NB4 (cell line): ENCODE measurements at regions not wholly inside any gene's neighbourhood (a gene's known extent, or its start where the extent isn't known, plus 50 kb on each side); places are given as distances from the start of the nearest gene placed in this dataset.

ENCODE experiments used
- POLR2A ChIP-seq: IDR thresholded peaks from 2 replicates; pipeline ENCODE4 v1.6.1; 2011; ENCODE audit warnings: mild to moderate bottlenecking; ENCODE audit not compliant: insufficient read length; ENCODE audit errors: extremely low read depth
- TF ChIP-seq, protein P1 (sequence below): IDR thresholded peaks from one replicate; pipeline ENCODE4 v1.5.1; 2012; ENCODE audit warnings: low read depth, low read length
- TF ChIP-seq, protein P2 (sequence below): IDR thresholded peaks from 2 replicates; pipeline ENCODE4 v1.6.1; 2011; ENCODE audit warnings: low read depth, low read length

DNA sequence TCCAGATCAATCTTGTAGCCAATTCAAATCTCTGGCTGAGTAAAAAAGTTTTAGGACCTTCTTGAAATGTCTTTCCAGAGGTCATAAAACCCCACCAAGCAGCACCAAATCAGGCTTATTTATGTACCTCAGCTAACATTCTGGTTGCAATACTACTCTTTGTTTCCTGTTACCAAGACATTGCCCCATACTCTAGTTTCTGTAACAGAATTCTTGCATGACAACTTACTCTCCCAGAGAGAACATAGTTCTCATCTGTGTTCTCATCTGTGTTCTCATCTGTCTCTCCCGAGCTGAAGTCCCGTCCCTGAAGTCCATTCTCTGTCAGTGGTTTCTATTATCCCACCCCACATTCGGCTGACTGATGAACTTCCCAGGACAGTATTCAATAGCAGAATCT is 1285.1 kb downstream of the XPNPEP1 start:
- TF ChIP-seq, protein P1, sequence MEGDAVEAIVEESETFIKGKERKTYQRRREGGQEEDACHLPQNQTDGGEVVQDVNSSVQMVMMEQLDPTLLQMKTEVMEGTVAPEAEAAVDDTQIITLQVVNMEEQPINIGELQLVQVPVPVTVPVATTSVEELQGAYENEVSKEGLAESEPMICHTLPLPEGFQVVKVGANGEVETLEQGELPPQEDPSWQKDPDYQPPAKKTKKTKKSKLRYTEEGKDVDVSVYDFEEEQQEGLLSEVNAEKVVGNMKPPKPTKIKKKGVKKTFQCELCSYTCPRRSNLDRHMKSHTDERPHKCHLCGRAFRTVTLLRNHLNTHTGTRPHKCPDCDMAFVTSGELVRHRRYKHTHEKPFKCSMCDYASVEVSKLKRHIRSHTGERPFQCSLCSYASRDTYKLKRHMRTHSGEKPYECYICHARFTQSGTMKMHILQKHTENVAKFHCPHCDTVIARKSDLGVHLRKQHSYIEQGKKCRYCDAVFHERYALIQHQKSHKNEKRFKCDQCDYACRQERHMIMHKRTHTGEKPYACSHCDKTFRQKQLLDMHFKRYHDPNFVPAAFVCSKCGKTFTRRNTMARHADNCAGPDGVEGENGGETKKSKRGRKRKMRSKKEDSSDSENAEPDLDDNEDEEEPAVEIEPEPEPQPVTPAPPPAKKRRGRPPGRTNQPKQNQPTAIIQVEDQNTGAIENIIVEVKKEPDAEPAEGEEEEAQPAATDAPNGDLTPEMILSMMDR, result no peak
- no peak for TF ChIP-seq POLR2A
- TF ChIP-seq, protein P2, sequence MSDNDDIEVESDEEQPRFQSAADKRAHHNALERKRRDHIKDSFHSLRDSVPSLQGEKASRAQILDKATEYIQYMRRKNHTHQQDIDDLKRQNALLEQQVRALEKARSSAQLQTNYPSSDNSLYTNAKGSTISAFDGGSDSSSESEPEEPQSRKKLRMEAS, result no peak
